Caco-2 (cell line): ENCODE measurements at regions not wholly inside any gene's neighbourhood (a gene's known extent, or its start where the extent isn't known, plus 50 kb on each side); places are given as distances from the start of the nearest gene placed in this dataset.

Experiments used
- BruUV-seq: library from RNA; stranded (reverse); fragments of 400-500 nt; replicated peaks from 2 replicates; lab custom pipeline; 2021; lab: Mats Ljungman, UMichigan
- CTCF ChIA-PET: fragments of 300-600 bp; sonication (Branson Sonifier 250); formaldehyde crosslinking; loops from one replicate; lab custom pipeline; 2022; ENCODE audit warnings: antibody characterized with exemption; lab: Charles Lee
- POLR2A ChIA-PET: fragments of 300-600 bp; sonication (Branson Sonifier 250); formaldehyde crosslinking; loops from one replicate; lab custom pipeline; 2022; ENCODE audit warnings: antibody characterized with exemption; lab: Charles Lee
- DNase-seq, 2 experiments: peaks; one replicate each; pipeline versions ENCODE4 v3.0.0 to v3.0.0-alpha.2; 2020 to 2022
- H3K27me3 ChIP-seq: replicated peaks from 2 replicates; pipeline ENCODE4 v1.6.0; 2011; ENCODE audit warnings: low read length; ENCODE audit not compliant: control insufficient read depth, insufficient read depth
- H3K36me3 ChIP-seq: 2 replicates; pipeline ENCODE4 v1.5.1; 2011; ENCODE audit warnings: low read length; ENCODE audit not compliant: control insufficient read depth, insufficient read depth
- H3K4me1 ChIP-seq: fragments of 250-450 bp; sonication (Bioruptor Pico); 2 replicates; pipeline ENCODE4 v1.5.1; 2020; ENCODE audit warnings: mild to moderate bottlenecking
- H3K4me3 ChIP-seq: 2 replicates; pipeline ENCODE4 v1.5.1; 2011; ENCODE audit warnings: low read depth, mild to moderate bottlenecking, control low read depth, low read length
- H3K9me3 ChIP-seq: fragments of 250-450 bp; sonication (Bioruptor Pico); 2 replicates; pipeline ENCODE4 v1.5.1; 2020; ENCODE audit warnings: mild to moderate bottlenecking, moderate library complexity
- H3K27ac Mint-ChIP-seq: one replicate; pipeline ENCODE4 v1.8.0; 2022; ENCODE audit warnings: mixed read lengths; ENCODE audit not compliant: unreplicated experiment
- H3K27me3 Mint-ChIP-seq: one replicate; pipeline ENCODE4 v1.8.0; 2022; ENCODE audit warnings: mixed read lengths; ENCODE audit not compliant: insufficient read depth, unreplicated experiment
- H3K36me3 Mint-ChIP-seq: one replicate; pipeline ENCODE4 v1.8.0; 2022; ENCODE audit warnings: mild to moderate bottlenecking, mixed read lengths; ENCODE audit not compliant: insufficient read depth, unreplicated experiment
- H3K4me1 Mint-ChIP-seq: one replicate; pipeline ENCODE4 v1.8.0; 2022; ENCODE audit warnings: low read depth, mixed read lengths; ENCODE audit not compliant: unreplicated experiment
- H3K4me3 Mint-ChIP-seq: one replicate; pipeline ENCODE4 v1.8.0; 2022; ENCODE audit warnings: mild to moderate bottlenecking, moderate library complexity, mixed read lengths; ENCODE audit not compliant: unreplicated experiment
- H3K9me3 Mint-ChIP-seq: one replicate; pipeline ENCODE4 v1.8.0; 2022; ENCODE audit warnings: mixed read lengths; ENCODE audit not compliant: unreplicated experiment
- CTCF ChIP-seq, 2 experiments: fragments of 200-600 bp in 1 of 2; IDR thresholded peaks; 1 replicate in 1 of 2; 2 replicates in 1 of 2; pipeline versions ENCODE4 v1.5.1 to v1.8.0; 2011 to 2022; ENCODE audit warnings: antibody characterized with exemption in 1 of 2, control low read depth in 1 of 2, inconsistent platforms in 1 of 2, low read depth in 1 of 2, low read length in 1 of 2, mild to moderate bottlenecking in 1 of 2, moderate library complexity in 1 of 2; ENCODE audit not compliant: insufficient read depth in 1 of 2, severe bottlenecking in 1 of 2, unreplicated experiment in 1 of 2
- intact Hi-C: fragments of 100-400 bp; cut with micrococcal nuclease; formaldehyde crosslinking; loops from one replicate; pipeline ENCODE4 v1.10.0; 2022; ENCODE audit not compliant: unreplicated experiment

- no peaks in the 10 kb centered on the region for H3K36me3 ChIP-seq
- no peaks in the 10 kb centered on the region for H3K27me3 ChIP-seq
- H3K36me3 Mint-ChIP-seq = no peaks in the 10 kb centered on the region
- intact Hi-C loops = no loop called here
- no peaks in the 10 kb centered on the region for H3K4me1 ChIP-seq
- POLR2A ChIA-PET = no interaction called here
- H3K9me3 Mint-ChIP-seq = peaks cover 3% of the 10 kb centered on the region
- no TSS peak for BruUV-seq
- no peak overlapping the region for H3K4me3 ChIP-seq
- H3K4me3 Mint-ChIP-seq = no peak overlapping the region
- CTCF ChIA-PET = no interaction called here
- no peaks in the 10 kb centered on the region for H3K27me3 Mint-ChIP-seq
- no peaks in the 10 kb centered on the region for H3K4me1 Mint-ChIP-seq
- DNase-seq = no peak
- H3K9me3 ChIP-seq = no peaks in the 10 kb centered on the region
- H3K27ac Mint-ChIP-seq = no peak overlapping the region
- TF ChIP-seq CTCF (IDR thresholded peaks at IDR 0.05; ENCODE audit: insufficient read depth in 1 of 2, low read depth in 1 of 2, low read length in 1 of 2, severe bottlenecking in 1 of 2, unreplicated experiment in 1 of 2) = no peak
These were observed 677.5 kb downstream of the HDGFL1 start for GRCh38 chr6:23246896-23247295.

DNA sequence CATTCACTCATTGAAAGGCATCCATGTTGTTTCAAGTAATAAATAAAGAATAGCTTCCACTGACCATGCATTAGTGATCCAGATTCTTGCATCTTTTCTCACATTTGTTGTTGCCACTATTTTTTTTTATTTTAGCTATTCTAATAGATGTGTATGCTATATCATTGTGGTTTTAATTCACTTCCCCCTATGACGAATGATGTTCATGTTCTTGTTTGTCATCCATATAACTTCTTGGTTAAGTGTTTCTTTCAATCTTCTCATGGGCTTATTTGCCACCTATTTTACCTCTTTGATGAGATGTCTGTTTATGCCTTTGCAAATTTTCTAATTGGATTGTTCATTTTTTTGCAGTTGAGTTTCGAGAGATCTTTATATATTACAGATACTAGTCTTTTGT is 681.2 kb downstream of the HDGFL1 start:
- no peak for DNase-seq
- no peaks in the 10 kb centered on the region for H3K27me3 Mint-ChIP-seq
- H3K36me3 ChIP-seq = no peaks in the 10 kb centered on the region
- no peaks in the 10 kb centered on the region for H3K9me3 Mint-ChIP-seq
- H3K4me3 ChIP-seq = no peak overlapping the region
- H3K27me3 ChIP-seq = no peaks in the 10 kb centered on the region
- no peaks in the 10 kb centered on the region for H3K4me1 ChIP-seq
- H3K36me3 Mint-ChIP-seq = no peaks in the 10 kb centered on the region
- no peaks in the 10 kb centered on the region for H3K9me3 ChIP-seq
- H3K4me1 Mint-ChIP-seq = no peaks in the 10 kb centered on the region
- BruUV-seq = no TSS peak
- no peak overlapping the region for H3K4me3 Mint-ChIP-seq
- intact Hi-C loops = no loop called here
- H3K27ac Mint-ChIP-seq = no peak overlapping the region
- CTCF ChIA-PET = no interaction called here
- no peak for TF ChIP-seq CTCF (IDR thresholded peaks at IDR 0.05; ENCODE audit: insufficient read depth in 1 of 2, low read depth in 1 of 2, low read length in 1 of 2, severe bottlenecking in 1 of 2, unreplicated experiment in 1 of 2)
- POLR2A ChIA-PET = no interaction called here

GRCh38 chr6:23262864-23263263 is 693.5 kb downstream of the HDGFL1 start:
- Mint-ChIP-seq H3K4me1 (peaks cover 10% of the 10 kb centered on the region), H3K4me3 (no peak overlapping the region), H3K27me3 (no peaks in the 10 kb centered on the region), H3K9me3 (peaks cover 68% of the 10 kb centered on the region), H3K36me3 (peaks cover 11% of the 10 kb centered on the region), H3K27ac (no peak overlapping the region)
- no TSS peak for BruUV-seq
- TF ChIP-seq CTCF (IDR thresholded peaks at IDR 0.05; ENCODE audit: insufficient read depth in 1 of 2, low read depth in 1 of 2, low read length in 1 of 2, severe bottlenecking in 1 of 2, unreplicated experiment in 1 of 2) = no peak
- Histone ChIP-seq H3K9me3 (peaks cover 5% of the 10 kb centered on the region; the same call in 1 of the 2 replicates), H3K36me3 (no peaks in the 10 kb centered on the region), H3K4me3 (no peak overlapping the region), H3K4me1 (no peaks in the 10 kb centered on the region), H3K27me3 (no peaks in the 10 kb centered on the region)
- CTCF ChIA-PET = no interaction called here
- POLR2A ChIA-PET = no interaction called here
- intact Hi-C loops = no loop called here
- DNase-seq = no peak
